GM19035 (cell line): ENCODE measurements at regions not wholly inside any gene's neighbourhood (a gene's known extent, or its start where the extent isn't known, plus 50 kb on each side); places are given as distances from the start of the nearest gene placed in this dataset.

Experiments used
- ATAC-seq: cut with Tn5 transposase; IDR thresholded peaks from one replicate; pipeline ENCODE4 v1.9.1; 2021; ENCODE audit not compliant: unreplicated experiment

- ATAC-seq = no peak
Measured at GRCh38 chr5:143473481-143473880, 70.0 kb upstream of the NR3C1 start.

- no peak for ATAC-seq
Measured at GRCh38 chr5:143472576-143472975, 69.1 kb upstream of the NR3C1 start.

- no peak for ATAC-seq
Measured at GRCh38 chr5:143471666-143472464, 68.4 kb upstream of the NR3C1 start.

GRCh38 chr5:143471041-143471509, 67.6 kb upstream of the NR3C1 start:
- no peak for ATAC-seq

- no peak for ATAC-seq
Measured at GRCh38 chr5:143470120-143470519, 66.6 kb upstream of the NR3C1 start.

- ATAC-seq = no peak
Measured at GRCh38 chr5:143469125-143469524, 65.6 kb upstream of the NR3C1 start.

- ATAC-seq = no peak
Measured at GRCh38 chr5:143466632-143467031, 63.1 kb upstream of the NR3C1 start.

- ATAC-seq = no peak
Measured at GRCh38 chr5:143464723-143465490, 61.4 kb upstream of the NR3C1 start.

GRCh38 chr5:143462431-143462830, 58.9 kb upstream of the NR3C1 start:
- ATAC-seq = no peak

- ATAC-seq = no peak
Measured at GRCh38 chr5:143459433-143459832, 55.9 kb upstream of the NR3C1 start.

- ATAC-seq = no peak
Measured at GRCh38 chr5:143456952-143457547, 53.6 kb upstream of the NR3C1 start.

GRCh38 chr5:143454936-143455516, 51.5 kb upstream of the NR3C1 start:
- no peak for ATAC-seq

- no peak for ATAC-seq
Measured at GRCh38 chr5:143453720-143454119, 50.2 kb upstream of the NR3C1 start.
